HuH-7 (cell line): ENCODE measurements at regions not wholly inside any gene's neighbourhood (a gene's known extent, or its start where the extent isn't known, plus 50 kb on each side); places are given as distances from the start of the nearest gene placed in this dataset.
A peak's percentile ranks its signal among the peaks of the same experiment; 100 is the strongest.
"Not testable (repeated sequence)": the region's sequence is repeated elsewhere in the genome, so short reads cannot be mapped to it uniquely, and the experiment has no call there.

Experiments
- DNase-seq: peaks from one replicate; pipeline ENCODE4 v3.0.0; 2011; ENCODE audit warnings: low spot score

DNA sequence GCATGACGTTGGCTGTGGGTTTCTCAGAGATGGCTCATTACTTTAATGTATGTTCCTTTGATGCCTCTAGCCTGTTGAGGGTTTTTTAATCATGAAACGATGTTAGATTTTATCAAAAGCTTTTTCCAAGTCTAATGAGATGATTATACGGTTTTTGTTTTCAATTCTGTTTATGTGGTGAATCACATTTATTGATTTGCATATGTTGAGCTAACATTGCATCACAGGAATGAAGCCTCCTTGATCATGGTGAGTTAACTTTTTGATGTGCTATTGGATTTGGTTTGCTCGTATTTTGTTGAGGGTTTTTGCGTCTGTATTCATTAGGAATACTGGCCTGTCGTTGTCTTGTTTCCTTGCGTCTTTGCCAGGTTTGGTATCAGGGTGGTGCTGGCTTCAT, 52.3 kb upstream of the PTPN12 start:
- no peak for DNase-seq

DNA sequence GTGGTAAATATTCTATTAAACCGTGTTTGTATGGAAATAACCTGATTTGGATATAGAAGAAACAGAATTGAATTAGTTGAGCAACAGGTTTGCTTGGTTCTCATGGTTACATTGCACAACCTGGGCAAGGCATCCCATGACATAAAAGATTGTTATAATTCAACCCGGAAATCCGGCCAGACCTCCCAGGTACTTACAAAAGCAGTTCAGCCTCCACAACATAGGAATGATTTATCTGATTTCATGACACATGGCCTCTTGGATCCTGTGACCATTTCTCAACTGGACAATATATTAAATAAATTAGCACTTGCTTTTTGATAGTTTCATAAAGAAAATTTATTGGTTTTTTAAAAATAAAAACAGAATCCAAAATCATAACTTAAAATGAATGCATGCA, 55.1 kb upstream of the PTPN12 start:
- peak; percentile 33 for DNase-seq

DNA sequence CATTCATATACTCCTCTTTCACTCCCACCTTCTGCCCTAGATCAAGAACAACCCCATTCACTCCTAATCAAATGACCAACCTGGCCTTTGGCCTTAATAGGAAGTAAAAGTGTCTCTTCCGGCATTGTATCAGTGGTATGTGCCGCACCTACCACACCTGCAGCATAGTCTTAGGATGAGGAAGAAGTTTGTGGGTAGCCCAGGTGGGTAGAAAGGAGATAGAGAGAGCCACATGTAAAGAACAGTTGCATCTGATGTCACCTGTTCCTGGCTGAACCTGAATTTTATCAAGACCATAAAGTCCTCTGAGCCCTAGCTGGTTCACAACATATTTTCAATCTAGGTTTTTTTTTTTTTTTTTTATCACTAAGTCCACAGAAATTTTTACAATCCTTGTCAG, 55.5 kb upstream of the PTPN12 start:
- DNase-seq = no peak

DNA sequence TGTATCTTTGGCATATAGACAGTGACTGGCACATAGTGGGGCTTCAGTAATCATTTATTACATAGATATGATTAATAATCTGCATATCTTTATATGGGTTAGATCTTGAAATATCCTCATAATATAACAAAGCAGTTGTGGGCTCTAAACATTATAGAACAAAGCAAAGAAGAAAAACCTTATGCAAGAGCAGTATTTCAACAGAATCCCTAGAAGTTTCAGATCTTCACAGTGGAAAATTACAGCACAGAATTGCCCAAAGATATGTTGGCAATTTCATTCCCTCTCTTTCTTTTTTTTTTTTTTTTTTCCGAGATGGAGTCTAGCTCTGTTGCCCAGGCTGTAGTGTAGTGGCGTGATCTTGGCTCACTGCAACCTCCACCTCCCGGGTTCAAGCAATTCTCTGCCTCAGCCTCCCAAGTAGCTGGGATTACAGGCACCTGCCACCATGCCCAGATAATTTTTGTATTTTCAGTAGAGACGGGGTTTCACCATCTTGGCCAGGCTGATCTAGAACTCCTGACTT, 56.9 kb upstream of the PTPN12 start:
- DNase-seq = not testable (repeated sequence)

DNA sequence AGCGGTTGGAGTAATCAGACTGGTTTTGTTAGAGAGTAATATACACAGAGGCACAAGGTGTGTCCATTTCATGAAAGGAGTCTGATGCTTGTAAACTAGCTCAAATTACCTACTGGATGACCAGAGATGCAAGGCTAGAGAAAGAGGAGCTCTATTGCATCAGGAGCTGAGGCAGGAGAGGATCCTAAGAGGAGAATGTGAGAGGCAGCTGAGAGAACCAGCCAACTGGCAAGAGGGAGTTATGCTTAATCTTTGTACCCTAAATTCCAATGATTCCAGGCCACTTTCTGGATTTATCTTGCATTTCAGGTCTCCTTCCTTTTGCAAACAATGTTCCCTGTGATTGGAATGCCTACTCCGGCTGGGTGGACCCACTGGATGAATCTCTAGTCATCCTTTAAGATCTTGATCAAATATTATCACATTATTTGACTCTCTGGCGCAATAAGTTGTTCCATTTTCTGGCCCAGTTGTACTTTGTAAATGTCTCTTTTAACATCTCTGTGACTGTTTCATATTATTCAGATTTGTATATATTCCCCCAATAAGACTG, 57.5 kb upstream of the PTPN12 start:
- peak; percentile 16 for DNase-seq

DNA sequence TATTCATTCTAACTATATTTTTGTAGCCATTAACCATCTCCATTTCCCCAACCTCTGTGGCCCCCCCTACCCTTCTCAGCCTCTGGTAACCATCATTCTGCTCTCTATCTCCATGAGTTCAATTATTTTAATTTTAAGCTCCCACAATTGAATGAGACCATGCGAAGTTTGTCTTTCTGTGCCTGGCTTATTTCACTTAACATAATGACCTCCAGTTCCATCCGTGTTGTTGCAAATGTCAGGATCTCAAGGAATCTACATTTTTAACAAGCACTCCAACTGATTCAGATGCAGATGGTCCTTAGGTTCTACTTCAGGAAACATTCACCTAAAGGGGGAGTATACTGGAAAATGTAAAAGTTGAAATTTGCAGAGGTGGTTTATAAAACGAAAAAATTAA, 60.2 kb upstream of the PTPN12 start:
- DNase-seq = no peak

DNA sequence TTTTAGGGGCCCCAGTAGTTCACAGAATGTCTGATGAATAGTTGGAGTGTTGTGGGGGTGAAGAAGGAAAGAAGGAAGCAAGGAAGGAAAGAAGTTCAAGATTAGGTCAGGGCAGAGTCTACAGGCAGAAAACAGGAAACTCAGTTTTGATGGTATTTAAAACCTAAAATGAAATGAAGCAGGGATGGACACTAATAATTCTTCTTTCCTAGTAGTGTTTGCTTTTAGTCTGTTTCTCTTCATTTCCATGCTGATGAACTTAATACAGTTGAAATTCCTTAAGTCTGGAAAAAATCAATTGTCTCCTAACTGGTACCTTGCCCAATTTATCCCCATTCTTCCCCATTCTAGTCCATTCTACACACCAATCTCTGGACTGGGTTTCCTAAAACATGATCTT, 59.0 kb upstream of the GSAP start:
- DNase-seq = no peak

DNA sequence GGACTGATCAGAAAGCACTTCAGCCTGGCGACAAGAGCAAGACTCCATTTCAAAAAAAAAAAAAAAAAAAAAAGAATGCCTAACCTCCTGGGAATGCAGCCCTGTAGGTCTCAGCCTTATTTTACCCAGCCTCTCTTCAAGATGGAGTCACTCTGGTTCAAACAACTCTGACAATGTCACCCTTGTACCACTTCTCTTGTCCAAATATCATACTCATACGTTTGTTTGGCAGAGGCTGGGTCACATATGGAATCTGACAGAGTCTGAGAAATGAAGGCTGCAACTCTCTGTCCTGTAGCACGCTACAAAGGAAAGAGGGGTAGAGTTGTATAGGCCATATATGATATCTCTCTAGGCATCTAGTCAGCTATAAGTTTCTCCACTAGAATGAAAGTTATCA, 58.6 kb upstream of the GSAP start:
- no peak for DNase-seq

DNA sequence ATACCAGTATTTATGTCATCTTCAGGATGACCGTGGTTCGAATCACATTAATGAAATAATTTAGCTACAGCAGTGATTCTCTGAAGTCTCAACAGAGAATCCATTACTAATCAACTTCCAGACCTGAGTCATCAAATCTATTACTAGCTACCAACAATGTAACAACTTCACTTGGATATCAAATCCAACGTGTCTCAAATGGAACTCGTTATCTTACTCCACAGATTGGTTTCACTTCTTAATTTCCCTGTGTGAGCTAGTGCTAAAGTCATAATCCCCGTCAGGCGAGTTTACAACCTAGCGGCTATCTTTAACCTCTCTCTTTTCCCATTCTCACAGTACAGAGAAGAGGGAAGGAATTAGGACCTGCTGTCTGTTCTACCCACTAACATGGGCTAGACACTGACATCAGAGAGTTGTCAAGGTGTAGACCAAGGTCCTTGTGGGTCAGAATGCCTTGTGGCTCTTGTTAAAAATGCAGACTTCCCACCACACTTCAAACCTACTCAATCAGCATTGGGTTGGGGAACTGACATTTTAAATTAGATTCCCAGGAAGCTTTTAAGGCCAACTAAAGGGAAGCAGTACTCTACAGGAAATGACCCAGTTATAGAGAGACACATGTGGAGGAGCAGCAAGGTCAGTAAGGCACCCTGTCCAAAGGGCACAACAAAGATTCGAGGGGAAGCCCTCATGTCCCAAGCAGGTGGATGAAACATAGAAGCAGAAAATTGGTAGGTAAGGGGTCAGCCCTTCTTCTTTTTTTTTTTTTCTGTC, 57.3 kb upstream of the GSAP start:
- no peak for DNase-seq

DNA sequence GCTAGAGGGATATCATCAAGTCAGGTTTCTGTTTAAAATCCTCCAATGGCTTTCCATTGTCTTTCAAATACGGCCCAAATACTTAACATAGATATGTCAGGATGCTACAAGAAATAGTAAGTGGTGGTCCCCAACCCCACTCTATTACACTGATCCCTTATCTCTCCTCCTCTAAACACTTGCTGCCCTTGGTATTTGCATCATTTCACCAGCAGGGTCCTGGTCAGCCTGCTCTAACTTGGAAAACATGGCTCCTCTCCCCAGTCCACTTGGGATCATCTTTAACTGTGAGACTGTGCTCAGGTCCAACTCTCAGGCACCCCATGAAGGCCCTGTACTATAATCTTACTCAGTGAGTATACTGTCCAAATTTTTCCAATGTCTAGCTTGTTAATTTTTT, 53.8 kb upstream of the GSAP start:
- no peak for DNase-seq

DNA sequence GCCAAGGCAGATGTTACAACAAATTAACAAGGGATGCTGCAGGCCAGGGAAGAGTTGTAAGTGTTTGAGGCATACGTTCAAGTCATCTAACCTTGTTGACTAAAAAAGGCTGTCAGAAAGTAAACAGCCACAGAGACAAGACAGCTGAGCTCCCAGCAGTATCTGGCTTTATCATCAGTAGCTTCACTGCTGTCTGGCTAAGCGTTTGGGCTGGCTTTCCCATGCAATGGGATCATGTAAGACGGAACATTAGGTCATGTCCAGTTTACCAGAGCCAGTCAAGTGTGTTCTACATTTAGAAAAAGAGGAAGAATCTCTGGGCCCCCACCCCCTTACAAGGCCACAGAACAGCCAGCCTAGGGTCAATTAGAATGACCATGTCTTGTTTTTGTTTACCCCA, 51.3 kb upstream of the GSAP start:
- no peak for DNase-seq

DNA sequence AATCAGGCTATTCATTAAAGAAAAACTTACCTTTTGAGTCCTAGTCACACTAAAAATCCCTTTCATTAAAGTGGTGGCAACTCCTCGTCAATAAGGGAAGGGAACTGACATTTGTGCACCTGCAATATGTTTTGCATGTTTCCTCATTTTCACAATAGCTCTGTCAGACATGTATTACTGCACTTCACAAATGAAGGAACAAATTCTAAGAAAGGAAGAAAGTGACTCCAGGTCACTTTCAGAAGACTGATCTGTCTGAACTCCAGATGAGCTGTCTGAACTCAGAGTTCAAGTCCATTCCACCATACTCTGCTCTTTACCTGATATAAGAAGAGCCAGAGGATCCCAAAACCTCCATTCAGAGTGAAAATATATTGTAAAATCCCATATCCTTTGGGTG, 50.3 kb upstream of the GSAP start:
- DNase-seq = no peak
